IPS DF 6.9 (cell line): ENCODE measurements at regions not wholly inside any gene's neighbourhood (a gene's known extent, or its start where the extent isn't known, plus 50 kb on each side); places are given as distances from the start of the nearest gene placed in this dataset.
A peak's percentile ranks its signal among the peaks of the same experiment; 100 is the strongest.

Experiments used
- DNase-seq: peaks from one replicate; pipeline ENCODE4 v3.0.0-alpha.2; 2013; ENCODE audit warnings: low read depth, low spot score
- H3K27ac ChIP-seq: one replicate; pipeline ENCODE4 v1.5.1; 2013; ENCODE audit warnings: low read length, control low read depth
- H3K27me3 ChIP-seq: 2 replicates; pipeline ENCODE4 v1.6.1; 2013; ENCODE audit warnings: mild to moderate bottlenecking, low read length; ENCODE audit not compliant: control insufficient read depth, insufficient read depth
- H3K36me3 ChIP-seq: 2 replicates; pipeline ENCODE4 v1.6.1; 2013; ENCODE audit warnings: low read length; ENCODE audit not compliant: control insufficient read depth, insufficient read depth
- H3K4me1 ChIP-seq: 2 replicates; pipeline ENCODE4 v1.6.1; 2013; ENCODE audit warnings: low read length; ENCODE audit not compliant: control insufficient read depth, insufficient read depth
- H3K4me3 ChIP-seq: 2 replicates; pipeline ENCODE4 v1.5.1; 2013; ENCODE audit warnings: mild to moderate bottlenecking, low read length
- H3K9me3 ChIP-seq: 2 replicates; pipeline ENCODE4 v1.6.1; 2013; ENCODE audit warnings: low read length, inconsistent platforms; ENCODE audit not compliant: control insufficient read depth, insufficient read depth
- WGBS: extraction: QIAGEN DNeasy Blood & Tissue Kit; methylation state at CpG from one replicate; pipeline ENCODE4 v1.1.7; 2013; ENCODE audit warnings: mixed read lengths, missing lambda C conversion rate; ENCODE audit not compliant: insufficient read length, insufficient coverage; 5-methylcytosine and 5-hydroxymethylcytosine counted together

DNA sequence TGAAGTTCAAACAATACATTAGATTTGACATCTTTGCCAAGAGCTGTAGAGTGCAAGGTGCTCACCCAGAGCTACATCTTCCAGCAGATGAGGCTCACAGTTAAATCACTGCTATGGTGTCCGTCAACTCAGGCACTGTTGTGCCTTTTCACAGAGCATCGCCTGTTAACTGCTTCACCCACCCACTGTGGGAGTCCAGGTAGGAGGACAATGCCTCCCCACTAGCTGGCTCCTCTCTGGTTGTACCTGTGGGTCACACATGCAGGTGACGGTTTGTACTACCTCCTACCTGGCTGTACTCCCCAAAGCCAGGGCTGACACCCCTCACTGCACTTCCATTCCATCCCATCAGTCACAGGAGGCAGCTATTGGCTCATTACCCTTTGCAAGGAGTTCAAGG, 84.6 kb upstream of the TOP3B start:
- Histone ChIP-seq H3K27me3 (peaks cover 62% of the 10 kb centered on the region), H3K4me3 (no peak overlapping the region), H3K9me3 (no peaks in the 10 kb centered on the region), H3K4me1 (no peaks in the 10 kb centered on the region), H3K27ac (no peak overlapping the region), H3K36me3 (no peaks in the 10 kb centered on the region)
- DNase-seq: no peak
- no CpG with 5 or more reads among the region's 3 CpGs for WGBS

DNA sequence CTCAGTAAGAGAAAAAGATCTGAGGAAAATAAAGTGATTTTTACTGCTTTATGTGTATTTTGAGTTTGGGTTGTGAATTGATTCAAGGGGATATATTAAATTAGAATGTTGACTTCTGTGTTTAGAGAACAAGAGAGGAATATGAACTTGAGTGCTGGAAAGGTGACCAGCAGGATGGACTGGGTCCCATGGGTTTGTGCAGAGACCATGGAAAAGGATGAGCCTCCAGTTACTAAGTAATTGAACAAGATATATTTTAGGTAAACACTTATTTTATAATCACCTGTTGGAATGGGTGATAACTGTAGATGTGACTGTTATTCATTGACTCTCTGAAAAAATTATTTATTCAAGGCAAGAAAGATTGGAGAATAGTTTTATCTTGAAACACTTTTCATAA, 82.0 kb upstream of the TOP3B start:
- Histone ChIP-seq H3K27me3 (peaks cover 44% of the 10 kb centered on the region), H3K4me1 (no peaks in the 10 kb centered on the region), H3K36me3 (no peaks in the 10 kb centered on the region), H3K9me3 (no peaks in the 10 kb centered on the region), H3K4me3 (no peak overlapping the region), H3K27ac (no peak overlapping the region)
- DNase-seq: no peak

DNA sequence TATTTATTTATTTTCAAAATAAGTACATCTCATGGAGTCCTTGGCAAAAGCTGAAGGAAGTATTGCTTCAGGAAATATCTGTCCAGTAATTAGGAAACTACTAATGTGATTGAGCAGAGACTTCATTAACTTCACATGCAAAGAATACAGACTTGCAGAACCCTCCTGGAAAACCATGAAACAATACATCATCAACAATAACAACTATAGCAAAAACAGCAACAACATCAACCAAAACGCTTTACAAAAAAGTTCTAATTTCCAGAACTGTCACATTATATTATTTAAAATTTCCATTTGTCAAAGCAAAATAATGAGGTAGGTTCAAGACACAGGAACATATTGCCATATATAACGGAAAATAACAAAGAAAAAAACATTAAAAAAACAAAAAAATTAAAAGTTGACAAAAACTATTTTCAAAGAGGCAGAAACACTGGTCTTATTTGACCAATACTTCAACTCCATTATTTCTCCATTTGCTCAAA, 79.8 kb upstream of the TOP3B start:
- Histone ChIP-seq H3K27me3 (peaks cover 42% of the 10 kb centered on the region), H3K9me3 (no peaks in the 10 kb centered on the region), H3K4me3 (no peak overlapping the region), H3K4me1 (peaks cover 2% of the 10 kb centered on the region; the same call in 1 of the 2 replicates), H3K27ac (no peak overlapping the region), H3K36me3 (no peaks in the 10 kb centered on the region)
- no peak for DNase-seq
- WGBS: 100% methylated on average over 1 of the region's 2 CpGs

DNA sequence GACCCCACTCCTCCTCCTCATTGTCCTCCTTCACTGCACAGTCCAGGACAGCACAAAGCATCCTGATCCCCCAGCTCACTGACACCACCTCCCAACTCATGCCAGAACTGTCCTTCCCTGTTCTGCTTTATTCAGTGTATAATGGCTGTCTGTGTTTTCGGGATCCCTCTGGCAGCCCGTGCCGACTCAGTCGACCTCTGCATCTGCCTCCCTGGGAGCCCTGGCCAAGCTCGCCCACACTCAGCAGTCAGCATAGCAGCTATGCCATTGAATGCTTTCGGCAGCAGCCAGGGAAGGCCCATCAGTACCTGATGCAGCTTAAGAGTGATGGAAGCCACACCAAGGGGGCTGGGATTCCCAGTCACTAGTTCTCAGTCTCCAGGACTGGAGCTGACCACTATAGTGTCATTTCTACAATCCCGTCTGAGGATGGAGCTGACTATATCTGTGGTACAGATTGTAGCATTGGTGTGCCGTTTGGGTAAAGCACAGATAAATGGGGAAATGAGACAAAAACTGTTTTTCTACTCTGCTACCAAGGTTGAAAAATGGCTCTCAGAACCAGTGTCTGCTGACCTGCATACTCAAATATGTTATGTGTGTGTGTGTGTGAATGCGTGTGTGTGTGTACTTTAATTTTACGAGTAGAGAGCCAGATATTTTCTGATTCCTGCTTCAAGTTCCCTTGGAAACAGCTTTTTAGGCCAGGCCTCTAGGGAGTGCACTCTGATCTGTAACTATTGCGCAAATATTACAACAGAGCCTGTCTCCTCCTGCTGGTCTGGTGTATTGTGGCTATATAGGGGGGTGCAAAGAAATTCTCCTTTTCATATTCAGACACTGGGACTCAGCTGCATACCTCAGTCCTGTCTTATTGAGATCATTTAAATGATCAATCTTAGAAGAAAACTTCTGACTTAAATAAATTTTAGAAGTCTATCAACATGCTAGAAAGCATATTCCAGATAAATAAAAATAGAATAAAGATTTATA, 78.8 kb upstream of the TOP3B start:
- H3K4me3 ChIP-seq: no peak overlapping the region
- no CpG with 5 or more reads among the region's 11 CpGs for WGBS
- no peak overlapping the region for H3K27ac ChIP-seq
- H3K4me1 ChIP-seq: peaks cover 4% of the 10 kb centered on the region; the same call in 1 of the 2 replicates
- H3K27me3 ChIP-seq: peaks cover 33% of the 10 kb centered on the region
- H3K36me3 ChIP-seq: no peaks in the 10 kb centered on the region
- no peak for DNase-seq
- no peaks in the 10 kb centered on the region for H3K9me3 ChIP-seq

DNA sequence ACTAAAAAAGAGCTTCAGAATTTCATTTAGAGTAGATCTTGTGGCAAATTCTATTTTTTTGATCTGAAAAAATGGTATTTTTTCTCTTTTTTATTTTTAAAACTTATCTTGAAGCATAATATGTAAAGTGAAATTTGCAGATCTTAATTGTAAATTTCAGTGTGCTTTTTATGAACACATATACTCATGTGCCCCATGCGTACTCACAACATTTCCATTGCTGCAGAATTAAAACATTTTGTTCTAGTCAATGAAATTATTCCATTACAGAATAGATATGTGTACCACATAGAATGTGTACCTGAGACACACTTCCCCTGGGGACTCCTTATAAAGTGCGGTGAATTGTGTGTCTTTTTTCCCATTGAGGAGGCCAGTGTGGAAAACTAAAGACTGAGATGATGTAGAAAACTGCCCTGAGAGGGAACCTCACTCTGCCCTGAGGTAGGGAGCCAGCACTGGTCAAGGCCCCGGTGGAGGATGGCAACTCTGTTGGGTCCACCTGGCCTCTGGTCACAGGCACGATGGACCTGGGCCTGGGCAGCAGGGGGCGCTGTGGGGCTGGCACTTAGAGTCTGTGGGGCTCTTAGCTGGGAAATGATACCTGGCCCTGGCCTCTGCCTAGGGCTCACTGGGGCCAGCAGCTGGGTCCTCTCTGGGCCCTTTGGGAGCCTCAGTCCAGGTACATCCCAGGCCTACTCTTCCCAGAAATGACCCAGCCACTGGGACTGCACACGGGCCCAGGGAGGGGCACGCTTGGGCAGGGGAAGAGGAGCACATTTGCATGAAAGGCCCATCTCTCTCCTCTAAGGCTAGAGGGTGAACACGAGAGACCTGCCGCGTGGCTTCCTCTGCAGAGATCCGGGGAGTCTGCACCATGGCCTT, 77.9 kb upstream of the TOP3B start:
- no CpG with 5 or more reads among the region's 11 CpGs for WGBS
- peaks cover 29% of the 10 kb centered on the region for H3K27me3 ChIP-seq
- H3K36me3 ChIP-seq: no peaks in the 10 kb centered on the region
- peaks cover 4% of the 10 kb centered on the region; the same call in 1 of the 2 replicates for H3K4me1 ChIP-seq
- no peaks in the 10 kb centered on the region for H3K9me3 ChIP-seq
- no peak overlapping the region for H3K4me3 ChIP-seq
- peak; percentile 47 for DNase-seq
- H3K27ac ChIP-seq: no peak overlapping the region

DNA sequence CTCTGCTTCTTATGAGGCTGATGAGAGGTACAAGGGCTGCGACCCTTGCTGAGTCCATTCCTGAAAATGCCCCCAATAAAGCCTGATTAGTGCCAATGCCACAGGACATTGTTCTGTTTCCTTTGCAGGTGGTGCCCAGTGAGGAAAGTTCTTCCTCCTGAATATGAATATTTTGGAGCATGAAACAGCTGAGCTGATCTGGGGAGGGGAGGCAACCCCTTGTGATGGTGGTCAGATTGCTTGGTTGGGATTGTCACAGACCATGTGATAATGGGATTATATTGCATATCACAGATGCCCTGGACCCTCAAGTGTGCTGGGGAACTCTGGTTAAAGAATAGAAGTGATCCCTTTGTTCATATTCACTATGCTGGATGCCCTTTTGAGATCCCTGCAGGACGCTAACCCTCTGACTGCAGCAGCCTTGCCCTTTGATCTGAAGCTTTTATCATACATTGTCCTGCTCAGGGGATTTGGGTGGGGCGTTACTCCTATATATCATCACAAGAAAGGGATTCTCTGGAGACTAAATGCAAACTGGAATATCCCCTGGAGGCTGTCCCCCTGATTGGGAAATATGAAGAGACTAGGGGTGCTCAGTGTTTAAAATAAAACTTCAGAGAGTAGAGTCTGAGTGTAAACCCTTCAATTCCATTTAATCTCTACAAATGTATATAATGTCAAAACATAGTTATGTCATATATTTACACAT, 76.9 kb upstream of the TOP3B start:
- no peaks in the 10 kb centered on the region for H3K36me3 ChIP-seq
- H3K4me3 ChIP-seq: no peak overlapping the region
- H3K9me3 ChIP-seq: no peaks in the 10 kb centered on the region
- no peak overlapping the region for H3K27ac ChIP-seq
- no CpG with 5 or more reads among the region's 3 CpGs for WGBS
- DNase-seq: no peak
- H3K4me1 ChIP-seq: peaks cover 4% of the 10 kb centered on the region; the same call in 1 of the 2 replicates
- peaks cover 22% of the 10 kb centered on the region; the same call in 1 of the 2 replicates for H3K27me3 ChIP-seq

DNA sequence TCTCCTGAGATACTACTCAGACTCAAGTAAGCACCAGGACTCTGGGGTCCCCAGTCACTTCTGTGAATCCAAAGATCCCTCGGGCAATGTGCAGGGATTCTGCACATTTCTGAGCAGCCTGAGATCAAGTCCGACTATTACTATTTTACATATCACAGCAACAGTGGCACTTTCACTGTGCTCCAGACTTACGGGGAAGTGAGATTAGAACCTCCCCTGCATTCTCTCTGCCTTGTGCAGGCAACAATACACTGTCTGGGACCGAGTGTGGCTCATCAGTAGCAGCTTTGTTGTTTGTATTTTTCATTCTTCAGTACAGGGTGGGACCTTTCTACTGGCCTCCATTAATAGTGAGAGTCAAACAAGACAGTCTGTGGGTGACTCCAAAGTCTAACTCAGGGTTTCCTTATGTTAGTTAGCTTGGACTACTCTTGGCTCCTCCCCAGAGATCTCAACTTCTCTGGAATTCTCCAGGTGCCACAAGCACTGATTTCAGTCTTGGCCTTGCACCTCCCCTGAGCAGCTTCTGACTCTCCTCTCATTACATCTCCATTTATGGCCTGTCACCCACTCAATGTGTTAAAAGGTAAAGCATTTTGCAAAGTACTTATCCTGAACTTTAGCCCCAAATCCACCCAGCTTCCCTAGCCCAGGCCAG, 76.2 kb upstream of the TOP3B start:
- no CpG with 5 or more reads among the region's 4 CpGs for WGBS
- no peak for DNase-seq
- Histone ChIP-seq H3K4me1 (peaks cover 4% of the 10 kb centered on the region; the same call in 1 of the 2 replicates), H3K36me3 (no peaks in the 10 kb centered on the region), H3K27ac (no peak overlapping the region), H3K9me3 (no peaks in the 10 kb centered on the region), H3K4me3 (no peak overlapping the region), H3K27me3 (peaks cover 20% of the 10 kb centered on the region; the same call in 1 of the 2 replicates)

GRCh38 chr22:22057617-22058378, 75.2 kb upstream of the TOP3B start:
- peaks cover 18% of the 10 kb centered on the region; the same call in 1 of the 2 replicates for H3K27me3 ChIP-seq
- no peak for DNase-seq
- H3K4me1 ChIP-seq: peaks cover 4% of the 10 kb centered on the region; the same call in 1 of the 2 replicates
- H3K4me3 ChIP-seq: no peak overlapping the region
- H3K36me3 ChIP-seq: no peaks in the 10 kb centered on the region
- H3K9me3 ChIP-seq: no peaks in the 10 kb centered on the region
- WGBS: no CpG with 5 or more reads among the region's 5 CpGs
- no peak overlapping the region for H3K27ac ChIP-seq
